HG02571 (cell line): ENCODE measurements at regions not wholly inside any gene's neighbourhood (a gene's known extent, or its start where the extent isn't known, plus 50 kb on each side); places are given as distances from the start of the nearest gene placed in this dataset.

Source experiments
- ATAC-seq: cut with Tn5 transposase; IDR thresholded peaks from one replicate; pipeline ENCODE4 v1.9.1; 2021; ENCODE audit warnings: mild to moderate bottlenecking, moderate library complexity; ENCODE audit not compliant: unreplicated experiment

- no peak for ATAC-seq
These were observed 483.7 kb upstream of the SPHKAP start for GRCh38 chr2:228665232-228665631.

DNA sequence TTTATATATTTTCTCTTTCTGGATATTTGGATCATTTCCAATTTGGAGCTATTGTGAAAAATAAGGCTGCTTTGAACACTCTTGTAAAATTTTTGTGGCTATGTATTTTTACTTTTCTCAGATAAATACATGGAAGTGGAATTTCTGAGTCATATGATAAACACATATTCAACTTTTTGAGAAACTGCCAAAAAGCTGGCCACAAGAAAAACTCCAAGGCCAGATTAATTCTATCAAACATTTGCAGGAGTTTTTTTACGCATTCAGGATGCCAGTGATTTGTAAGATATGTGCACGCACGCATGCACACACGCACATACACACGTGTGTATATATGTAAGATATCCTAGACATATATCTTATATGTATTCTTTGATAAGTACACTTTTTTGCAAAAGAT lies 477.5 kb upstream of the SPHKAP start:
- no peak for ATAC-seq

DNA sequence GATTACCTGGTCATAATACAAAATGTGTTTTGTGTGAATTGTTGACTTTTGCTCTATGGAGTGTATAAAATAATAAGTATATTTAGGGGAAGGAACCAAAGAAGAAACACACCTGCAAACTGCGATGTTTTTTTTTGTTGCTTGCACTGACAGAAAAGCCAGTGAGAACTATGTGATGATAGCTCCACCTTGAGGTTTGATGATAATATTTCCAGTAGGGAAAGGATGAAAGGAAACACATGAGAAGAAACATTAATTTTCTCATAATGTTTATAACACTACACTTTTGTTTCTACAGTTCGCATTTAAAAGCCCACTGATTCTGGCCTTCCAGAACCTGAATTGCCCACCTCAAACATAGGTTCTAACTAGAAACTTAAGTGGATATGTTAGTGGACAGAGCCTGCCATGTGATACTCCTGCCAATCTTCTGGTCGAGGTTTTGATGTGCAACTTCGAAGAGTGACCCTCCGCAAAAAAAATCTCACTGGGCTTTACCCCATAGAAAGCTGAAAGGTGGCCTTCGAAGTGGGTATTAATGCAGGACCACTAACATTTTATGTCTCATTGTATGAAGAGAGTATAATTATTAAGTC lies 476.4 kb upstream of the SPHKAP start:
- ATAC-seq = no peak

DNA sequence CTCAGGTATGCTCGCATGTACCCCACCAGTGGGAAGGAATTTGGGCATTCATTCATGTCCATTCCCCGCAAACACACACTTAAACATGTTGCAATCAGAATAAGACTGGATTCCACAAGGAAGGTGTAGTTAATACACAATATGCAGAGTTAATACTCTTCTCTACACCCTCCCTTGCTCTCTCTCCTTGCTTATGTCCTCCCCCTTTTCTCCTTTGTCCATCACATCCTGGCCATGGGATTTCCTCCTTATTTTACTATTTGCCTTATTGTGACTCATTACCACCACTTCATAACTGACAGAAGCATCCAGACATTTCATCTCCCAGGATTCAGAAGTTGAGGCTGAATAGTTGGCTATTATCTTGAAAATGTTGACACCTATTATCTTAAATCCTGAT lies 473.8 kb upstream of the SPHKAP start:
- no peak for ATAC-seq

DNA sequence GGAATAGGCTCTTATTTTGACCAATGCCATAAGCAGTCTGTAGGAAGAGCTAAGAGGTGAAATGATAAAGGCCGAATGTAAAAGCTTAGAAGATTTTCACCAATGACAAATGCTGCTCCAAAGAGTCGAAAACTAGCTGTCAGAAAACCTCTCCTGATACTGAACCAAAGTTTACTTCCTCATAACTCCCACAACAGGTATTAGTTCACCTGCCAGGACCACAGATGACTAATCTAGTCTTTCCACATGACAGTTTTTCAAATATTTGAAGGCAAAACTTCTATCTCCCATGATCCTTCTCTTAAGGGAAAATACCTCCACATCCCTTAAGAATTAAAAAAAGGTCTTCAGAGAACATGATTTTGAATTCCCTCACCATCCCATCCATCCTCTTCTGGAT lies 473.2 kb upstream of the SPHKAP start:
- no peak for ATAC-seq

DNA sequence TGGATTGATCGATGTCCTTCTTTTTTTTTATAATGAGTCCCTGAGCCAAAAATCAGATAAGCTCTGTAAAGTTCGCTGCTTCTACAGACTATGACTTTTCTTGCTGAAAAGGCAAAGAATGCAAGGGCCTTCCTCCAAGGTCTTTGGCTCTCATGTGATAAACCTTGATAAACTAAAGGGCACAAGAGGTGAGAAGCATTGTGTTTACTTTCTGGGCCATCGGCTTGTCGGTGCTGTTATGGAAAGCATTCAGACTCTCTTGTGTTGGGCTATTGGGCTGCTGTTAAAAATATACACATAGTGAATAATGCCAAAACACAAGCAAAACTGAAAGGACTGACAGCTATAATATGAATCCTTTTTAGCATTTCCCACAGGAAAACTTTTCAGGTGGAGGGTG lies 472.4 kb upstream of the SPHKAP start:
- no peak for ATAC-seq

GRCh38 chr2:228652366-228652765 lies 470.9 kb upstream of the SPHKAP start:
- no peak for ATAC-seq

DNA sequence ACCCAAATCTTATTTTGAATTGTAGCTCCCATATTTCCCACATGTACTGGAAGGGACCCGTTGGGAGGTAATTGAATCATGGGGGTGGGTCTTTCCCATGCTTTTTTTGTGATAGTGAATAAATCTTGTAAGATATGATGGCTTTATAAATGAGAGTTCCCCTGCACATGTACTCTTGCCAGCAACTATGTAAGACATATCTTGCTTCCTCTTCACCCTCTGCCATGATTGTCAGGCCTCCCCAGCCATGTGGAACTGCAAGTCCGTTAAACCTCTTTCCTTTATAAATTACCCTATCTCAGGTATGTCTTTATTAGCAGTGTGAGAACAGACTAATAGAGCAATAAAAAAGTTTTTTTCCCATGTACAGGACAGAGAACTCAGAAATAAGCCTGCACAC lies 468.4 kb upstream of the SPHKAP start:
- no peak for ATAC-seq

DNA sequence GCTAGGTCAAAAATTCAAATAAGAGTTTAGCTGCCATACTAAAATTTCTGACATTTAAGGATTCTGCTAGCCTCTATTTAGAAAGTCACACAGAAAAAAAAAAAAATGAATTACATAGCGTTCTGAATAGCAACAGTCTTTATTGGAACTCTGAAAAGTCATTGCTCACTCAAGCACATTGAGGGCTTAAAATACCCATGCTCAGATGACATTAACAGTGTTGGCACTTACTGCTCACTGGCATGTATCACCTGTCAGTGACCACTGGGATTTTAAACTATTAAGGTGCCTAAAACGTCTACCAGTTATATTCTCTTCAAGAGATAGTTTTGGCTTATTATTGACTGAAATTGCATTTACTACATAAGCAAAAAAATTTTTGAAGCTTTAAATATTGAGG lies 468.0 kb upstream of the SPHKAP start:
- no peak for ATAC-seq

DNA sequence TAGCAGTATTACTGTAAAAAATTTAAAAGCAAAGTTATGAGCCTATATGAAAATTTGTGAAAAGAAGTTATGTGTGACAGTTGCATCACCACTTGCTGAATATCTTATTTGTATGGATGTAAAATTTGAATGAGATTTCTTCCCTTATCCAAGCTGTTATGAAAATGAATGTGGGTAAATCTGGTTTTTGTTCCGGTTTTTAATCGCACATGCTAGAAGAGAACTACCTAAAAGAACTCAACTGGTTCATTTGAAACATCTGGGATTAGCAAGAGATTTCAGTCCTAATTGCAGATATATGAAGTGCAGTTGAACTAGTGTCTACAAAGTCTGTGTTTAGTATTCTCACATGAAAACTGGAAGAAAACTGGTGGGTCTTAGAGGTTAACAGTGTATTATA lies 467.1 kb upstream of the SPHKAP start:
- no peak for ATAC-seq

DNA sequence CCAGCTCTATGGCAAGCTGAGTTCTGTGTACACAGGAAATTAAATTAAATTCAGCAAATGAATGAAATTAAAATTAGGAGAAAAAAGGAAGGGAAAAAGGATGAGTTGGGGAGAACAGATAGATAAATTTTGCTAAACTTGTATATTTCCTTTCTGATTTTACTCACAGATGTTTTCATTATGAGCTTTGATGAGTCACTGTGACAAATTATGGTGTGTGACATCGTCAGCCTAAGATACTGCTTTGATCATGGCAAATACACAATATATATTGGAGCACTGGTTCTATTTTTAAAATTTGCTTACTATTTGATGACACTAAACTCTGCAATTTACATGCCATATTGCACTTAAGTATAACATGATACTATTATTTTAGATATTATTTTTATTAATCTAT lies 464.6 kb upstream of the SPHKAP start:
- ATAC-seq = no peak

- no peak for ATAC-seq
These were observed 462.7 kb upstream of the SPHKAP start for GRCh38 chr2:228644199-228644598.

GRCh38 chr2:228642861-228643260 lies 461.4 kb upstream of the SPHKAP start:
- ATAC-seq = no peak

GRCh38 chr2:228630786-228631185 lies 449.3 kb upstream of the SPHKAP start:
- no peak for ATAC-seq

DNA sequence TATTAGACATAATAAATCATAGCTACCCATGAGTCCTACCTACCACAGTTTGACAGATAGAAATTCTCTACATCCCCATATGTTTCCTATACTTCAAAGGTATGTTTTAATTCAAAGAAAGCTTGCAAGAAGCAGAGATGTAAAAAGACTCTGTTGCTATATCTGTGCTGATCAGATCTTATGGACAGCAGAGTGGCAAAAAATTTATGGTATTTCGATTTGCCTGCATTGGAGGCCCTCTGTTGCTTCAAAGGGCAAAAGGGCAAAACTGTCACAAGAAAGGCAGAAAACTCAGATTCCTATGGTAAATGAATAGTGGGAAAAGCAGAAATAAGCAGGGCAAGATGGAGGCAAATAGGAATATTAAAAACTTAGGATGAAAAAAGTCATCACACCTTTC lies 447.8 kb upstream of the SPHKAP start:
- ATAC-seq = no peak

GRCh38 chr2:228628682-228629081 lies 447.2 kb upstream of the SPHKAP start:
- no peak for ATAC-seq

DNA sequence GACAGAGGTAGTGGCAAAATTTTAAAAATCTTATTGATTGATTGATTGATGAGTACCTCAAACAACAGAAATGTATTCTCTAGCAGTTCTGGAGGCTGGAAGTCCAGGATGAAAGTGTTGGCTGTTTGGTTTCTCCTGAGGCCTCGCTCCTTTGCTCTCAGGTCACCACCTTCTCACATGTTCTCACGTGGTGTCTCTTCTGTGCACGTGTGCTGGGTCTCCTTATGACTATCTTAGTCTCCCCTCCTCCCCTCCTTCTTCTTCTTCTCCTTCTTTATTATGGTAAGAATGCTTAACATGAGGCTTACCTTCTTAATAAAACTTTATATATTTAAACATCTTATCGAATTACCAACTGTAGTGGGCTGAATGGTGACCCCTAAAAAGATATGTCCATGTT lies 446.0 kb upstream of the SPHKAP start:
- no peak for ATAC-seq

GRCh38 chr2:228625481-228625880 lies 444.0 kb upstream of the SPHKAP start:
- ATAC-seq = no peak

- ATAC-seq = no peak
These were observed 443.2 kb upstream of the SPHKAP start for GRCh38 chr2:228624733-228625132.

DNA sequence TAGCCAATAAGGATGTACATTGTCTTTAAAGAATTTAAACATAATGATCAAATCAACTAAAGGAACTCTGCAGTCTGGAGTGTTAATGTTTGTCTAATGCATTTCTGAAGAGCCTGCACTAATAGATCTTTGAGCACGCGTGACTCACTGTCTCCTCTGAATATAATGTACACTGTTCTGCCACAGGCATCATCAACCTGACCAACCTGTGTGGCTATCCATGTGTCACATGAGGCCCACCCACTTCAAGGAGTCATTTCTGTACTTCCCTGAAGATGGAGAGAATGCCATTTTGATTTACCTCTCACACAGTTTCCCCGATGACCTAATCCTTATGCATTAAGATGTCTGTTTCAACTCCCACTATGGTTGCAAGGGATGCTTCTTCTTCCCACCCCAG lies 434.0 kb upstream of the SPHKAP start:
- no peak for ATAC-seq

GRCh38 chr2:228614741-228615140 lies 433.3 kb upstream of the SPHKAP start:
- no peak for ATAC-seq

- ATAC-seq = peak; percentile 46
These were observed 431.8 kb upstream of the SPHKAP start for GRCh38 chr2:228613133-228613850.

GRCh38 chr2:228611171-228611570 lies 429.7 kb upstream of the SPHKAP start:
- no peak for ATAC-seq
